Cardiac muscle cell (in vitro differentiated cells and primary cell): ENCODE measurements at regions not wholly inside any gene's neighbourhood (a gene's known extent, or its start where the extent isn't known, plus 50 kb on each side); places are given as distances from the start of the nearest gene placed in this dataset.
"Not testable (repeated sequence)": the region's sequence is repeated elsewhere in the genome, so short reads cannot be mapped to it uniquely, and the experiment has no call there.

Experiments
- DNase-seq, 2 donors: peaks; one replicate each; pipeline versions ENCODE4 v3.0.0 to v3.0.0-alpha.2; 2010 to 2017; ENCODE audit warnings: low read depth in 1 of 2, low spot score in 1 of 2
- H3K27ac ChIP-seq: fragments of 200-600 bp; sonication (generic); 2 replicates; pipeline ENCODE4 v1.5.1; 2016
- H3K27me3 ChIP-seq: fragments of 200-600 bp; sonication (generic); 2 replicates; pipeline ENCODE4 v1.6.0; 2016; ENCODE audit warnings: control low read depth
- H3K36me3 ChIP-seq: fragments of 200-600 bp; sonication (generic); 2 replicates; pipeline ENCODE4 v1.5.1; 2016; ENCODE audit warnings: control low read depth
- H3K4me1 ChIP-seq: fragments of 200-600 bp; sonication (generic); 2 replicates; pipeline ENCODE4 v1.8.1; 2017; ENCODE audit warnings: low read depth, mild to moderate bottlenecking, mixed run types
- H3K4me3 ChIP-seq: fragments of 200-600 bp; sonication (generic); 2 replicates; pipeline ENCODE4 v1.5.1; 2016; ENCODE audit warnings: mild to moderate bottlenecking
- H3K9me3 ChIP-seq: fragments of 200-600 bp; sonication (generic); 2 replicates; pipeline ENCODE4 v1.5.1; 2017; ENCODE audit warnings: low read depth, mild to moderate bottlenecking, control low read depth
- CTCF ChIP-seq: IDR thresholded peaks from 2 replicates; pipeline ENCODE4 v1.5.1; 2012; ENCODE audit warnings: low read depth, mild to moderate bottlenecking, low read length

DNA sequence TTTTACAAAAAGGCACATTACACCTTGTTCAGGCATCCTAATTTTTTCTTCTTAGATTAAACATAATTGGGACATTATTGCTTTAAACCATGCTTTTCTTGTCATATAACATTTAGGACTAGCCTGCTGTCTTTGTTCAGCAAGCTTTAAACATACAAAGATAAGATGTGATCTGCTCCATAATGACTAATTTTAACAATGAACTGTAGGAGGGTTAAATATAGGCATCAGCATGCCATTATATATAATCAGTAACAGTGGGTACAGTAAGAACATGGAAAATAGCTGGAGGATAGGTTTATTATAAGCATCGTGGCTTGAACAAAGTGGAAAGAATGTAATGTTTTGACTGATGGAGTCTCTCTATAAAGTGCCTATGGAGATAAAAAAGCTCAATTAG lies 661.7 kb downstream of the SLITRK6 start:
- H3K4me1 ChIP-seq = no peaks in the 10 kb centered on the region
- no peak for TF ChIP-seq CTCF
- no peaks in the 10 kb centered on the region for H3K36me3 ChIP-seq
- H3K9me3 ChIP-seq = no peaks in the 10 kb centered on the region
- H3K27me3 ChIP-seq = no peaks in the 10 kb centered on the region
- H3K27ac ChIP-seq = no peak overlapping the region
- no peak overlapping the region for H3K4me3 ChIP-seq
- DNase-seq = no peak

DNA sequence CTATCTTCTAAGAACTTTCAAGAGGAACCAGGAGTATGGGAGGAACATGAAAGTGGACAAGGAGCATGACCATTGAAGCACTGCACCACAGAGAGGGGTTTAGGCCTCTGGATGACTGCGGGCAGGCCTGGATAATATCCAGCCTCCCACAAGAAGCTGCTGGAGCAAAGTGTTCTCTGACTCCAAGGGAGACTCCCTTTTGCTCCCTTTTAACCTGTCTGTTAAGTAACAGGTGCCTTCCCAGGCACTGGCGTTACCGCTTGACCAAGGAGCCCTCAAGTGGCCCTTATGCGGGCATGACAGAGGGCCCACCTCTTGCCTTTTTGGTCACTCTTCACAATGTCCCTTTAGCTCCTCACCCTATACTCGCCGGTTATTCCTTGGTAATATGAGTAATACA lies 666.2 kb downstream of the SLITRK6 start:
- H3K27me3 ChIP-seq = no peaks in the 10 kb centered on the region
- no peak for DNase-seq
- no peak overlapping the region for H3K27ac ChIP-seq
- TF ChIP-seq CTCF = no peak
- H3K4me1 ChIP-seq = no peaks in the 10 kb centered on the region
- no peaks in the 10 kb centered on the region for H3K9me3 ChIP-seq
- H3K4me3 ChIP-seq = no peak overlapping the region
- no peaks in the 10 kb centered on the region for H3K36me3 ChIP-seq

GRCh38 chr13:85123501-85123900 lies 675.7 kb downstream of the SLITRK6 start:
- not testable (repeated sequence) for H3K27ac ChIP-seq, H3K4me3 ChIP-seq, H3K36me3 ChIP-seq, DNase-seq, H3K4me1 ChIP-seq, H3K9me3 ChIP-seq, H3K27me3 ChIP-seq

DNA sequence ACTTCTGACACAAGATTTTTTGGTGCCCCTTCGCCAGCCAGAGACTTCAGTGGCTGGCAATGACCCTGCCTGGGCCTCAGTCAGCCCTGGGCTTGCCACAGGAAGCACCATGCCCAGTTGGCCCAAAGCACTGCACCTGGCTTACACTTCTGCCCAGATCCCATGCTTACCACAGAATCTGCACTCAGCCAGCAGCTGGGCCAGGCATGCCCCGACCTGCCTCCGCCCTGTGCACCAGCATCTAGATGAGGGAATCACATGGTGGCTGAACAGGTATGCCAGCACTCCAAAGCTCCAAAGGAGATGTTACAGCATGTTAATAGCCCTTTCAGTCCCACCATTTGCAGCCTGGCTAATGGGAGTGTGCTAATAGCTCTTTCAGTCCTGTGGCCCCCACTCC lies 690.9 kb downstream of the SLITRK6 start:
- H3K4me1 ChIP-seq = no peaks in the 10 kb centered on the region
- H3K9me3 ChIP-seq = no peaks in the 10 kb centered on the region
- DNase-seq = no peak
- H3K27ac ChIP-seq = no peak overlapping the region
- no peaks in the 10 kb centered on the region for H3K36me3 ChIP-seq
- TF ChIP-seq CTCF = no peak
- H3K4me3 ChIP-seq = no peak overlapping the region
- no peaks in the 10 kb centered on the region for H3K27me3 ChIP-seq

DNA sequence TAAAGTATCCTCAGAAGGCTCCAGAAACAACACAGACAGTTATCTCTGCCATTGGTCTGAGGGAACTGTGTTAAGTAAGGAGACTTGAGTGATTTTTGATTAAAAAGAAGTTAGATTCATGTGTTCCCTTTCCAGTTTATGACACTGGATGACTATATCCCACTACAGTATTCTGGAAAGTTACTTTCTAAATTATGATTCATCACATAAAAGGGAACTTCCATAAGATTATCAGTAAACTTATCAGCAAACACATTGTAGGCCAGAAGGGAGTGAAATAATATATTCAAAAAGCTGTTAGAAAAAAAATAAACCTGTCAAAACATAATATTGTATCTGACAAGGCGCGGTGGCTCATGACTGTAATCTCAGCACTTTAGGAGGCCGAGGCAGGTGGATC lies 700.0 kb downstream of the SLITRK6 start:
- H3K27ac ChIP-seq = no peak overlapping the region
- TF ChIP-seq CTCF = no peak
- DNase-seq = no peak
- H3K27me3 ChIP-seq = no peaks in the 10 kb centered on the region
- no peaks in the 10 kb centered on the region for H3K36me3 ChIP-seq
- H3K9me3 ChIP-seq = no peaks in the 10 kb centered on the region
- no peaks in the 10 kb centered on the region for H3K4me1 ChIP-seq
- no peak overlapping the region for H3K4me3 ChIP-seq

- Histone ChIP-seq H3K27me3 (no peaks in the 10 kb centered on the region), H3K9me3 (no peaks in the 10 kb centered on the region), H3K4me1 (no peaks in the 10 kb centered on the region), H3K4me3 (no peak overlapping the region), H3K36me3 (no peaks in the 10 kb centered on the region), H3K27ac (no peak overlapping the region)
- no peak for DNase-seq
- no peak for TF ChIP-seq CTCF
Observed at GRCh38 chr13:85095418-85096272, 703.6 kb downstream of the SLITRK6 start.
